Fibroblast of lung (primary cell): ENCODE measurements at regions not wholly inside any gene's neighbourhood (a gene's known extent, or its start where the extent isn't known, plus 50 kb on each side); places are given as distances from the start of the nearest gene placed in this dataset.

Source experiments
- EZH2 ChIP-seq: IDR thresholded peaks from 2 replicates; pipeline ENCODE4 v1.5.1; 2012; ENCODE audit warnings: low read length, control low read depth, mild to moderate bottlenecking; ENCODE audit errors: missing control alignments
- TF ChIP-seq, protein P1 (sequence below), 2 donors: IDR thresholded peaks in 1 of 2; conservative IDR thresholded peaks in 1 of 2; 1 replicate in 1 of 2; 2 replicates in 1 of 2; pipeline ENCODE4 v1.5.1; 2011 to 2012; ENCODE audit warnings: low read length in 2 of 2, control low read depth in 1 of 2, inconsistent platforms in 1 of 2, low read depth in 1 of 2, mild to moderate bottlenecking in 1 of 2

- no peak for TF ChIP-seq EZH2
- TF ChIP-seq, protein P1, sequence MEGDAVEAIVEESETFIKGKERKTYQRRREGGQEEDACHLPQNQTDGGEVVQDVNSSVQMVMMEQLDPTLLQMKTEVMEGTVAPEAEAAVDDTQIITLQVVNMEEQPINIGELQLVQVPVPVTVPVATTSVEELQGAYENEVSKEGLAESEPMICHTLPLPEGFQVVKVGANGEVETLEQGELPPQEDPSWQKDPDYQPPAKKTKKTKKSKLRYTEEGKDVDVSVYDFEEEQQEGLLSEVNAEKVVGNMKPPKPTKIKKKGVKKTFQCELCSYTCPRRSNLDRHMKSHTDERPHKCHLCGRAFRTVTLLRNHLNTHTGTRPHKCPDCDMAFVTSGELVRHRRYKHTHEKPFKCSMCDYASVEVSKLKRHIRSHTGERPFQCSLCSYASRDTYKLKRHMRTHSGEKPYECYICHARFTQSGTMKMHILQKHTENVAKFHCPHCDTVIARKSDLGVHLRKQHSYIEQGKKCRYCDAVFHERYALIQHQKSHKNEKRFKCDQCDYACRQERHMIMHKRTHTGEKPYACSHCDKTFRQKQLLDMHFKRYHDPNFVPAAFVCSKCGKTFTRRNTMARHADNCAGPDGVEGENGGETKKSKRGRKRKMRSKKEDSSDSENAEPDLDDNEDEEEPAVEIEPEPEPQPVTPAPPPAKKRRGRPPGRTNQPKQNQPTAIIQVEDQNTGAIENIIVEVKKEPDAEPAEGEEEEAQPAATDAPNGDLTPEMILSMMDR (conservative IDR thresholded peaks at IDR 0.05 in 1 of 2, IDR thresholded peaks at IDR 0.05 in 1 of 2; ENCODE audit: low read depth in 1 of 2, low read length in 2 of 2), result no peak
Measured at GRCh38 chr4:117835566-117835965, 198.7 kb upstream of the NDST3 start.
